ENCODE measurements at regions not wholly inside any gene's neighbourhood (a gene's known extent, or its start where the extent isn't known, plus 50 kb on each side); places are given as distances from the start of the nearest gene placed in this dataset.

DNA sequence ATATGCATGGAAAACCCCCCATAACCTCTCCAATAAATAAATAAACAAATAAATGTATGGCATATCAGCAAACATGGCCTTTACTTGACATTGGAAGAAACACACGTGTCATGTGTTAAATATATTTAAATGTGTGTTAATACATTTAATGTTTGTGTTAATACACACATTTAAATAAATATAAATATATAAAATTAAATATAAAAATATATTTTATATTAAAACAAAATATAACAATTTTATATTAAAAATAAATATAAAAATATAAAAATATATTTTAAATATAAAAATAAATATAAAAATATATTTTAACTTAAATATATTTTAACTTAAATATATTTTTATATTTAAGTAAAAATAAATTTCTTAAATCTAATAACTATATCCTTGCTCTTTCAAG lies 187.6 kb upstream of the CXXC4 start:
- DNase-seq, result no peak

DNA sequence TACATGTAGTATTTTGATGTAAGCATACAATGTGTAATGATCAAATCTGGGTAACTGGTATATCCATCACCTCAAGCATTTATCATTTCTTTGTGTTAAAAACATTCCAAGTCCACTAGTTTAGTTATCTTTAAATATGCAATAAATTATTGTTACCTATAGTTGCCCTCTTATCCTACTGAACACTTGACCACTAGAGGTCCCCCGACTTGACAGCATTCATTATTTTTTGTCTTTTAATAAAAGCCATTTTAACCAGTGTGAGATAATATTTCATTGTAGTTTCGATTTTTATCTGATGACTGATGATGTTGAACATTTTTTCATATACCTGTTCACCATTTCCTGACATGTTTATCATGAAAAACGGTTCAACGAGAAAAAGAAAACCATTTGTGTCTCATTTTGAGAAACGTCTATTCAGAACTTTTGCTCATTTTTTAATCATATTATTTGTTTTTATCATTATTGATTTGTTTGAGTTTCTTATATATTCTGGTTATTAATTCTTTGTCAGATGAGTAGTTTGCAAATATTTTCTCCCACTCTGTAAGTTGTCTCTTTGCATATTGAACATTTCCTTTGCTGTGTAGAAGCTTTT lies 199.0 kb upstream of the CXXC4 start:
- DNase-seq, result no peak

GRCh38 chr4:104716584-104716983 lies 221.9 kb upstream of the CXXC4 start:
- no peak for DNase-seq

- DNase-seq, result no peak
Measured at GRCh38 chr4:104719539-104720230, 225.0 kb upstream of the CXXC4 start.

GRCh38 chr4:104722467-104722866 lies 227.8 kb upstream of the CXXC4 start:
- DNase-seq, result no peak

DNA sequence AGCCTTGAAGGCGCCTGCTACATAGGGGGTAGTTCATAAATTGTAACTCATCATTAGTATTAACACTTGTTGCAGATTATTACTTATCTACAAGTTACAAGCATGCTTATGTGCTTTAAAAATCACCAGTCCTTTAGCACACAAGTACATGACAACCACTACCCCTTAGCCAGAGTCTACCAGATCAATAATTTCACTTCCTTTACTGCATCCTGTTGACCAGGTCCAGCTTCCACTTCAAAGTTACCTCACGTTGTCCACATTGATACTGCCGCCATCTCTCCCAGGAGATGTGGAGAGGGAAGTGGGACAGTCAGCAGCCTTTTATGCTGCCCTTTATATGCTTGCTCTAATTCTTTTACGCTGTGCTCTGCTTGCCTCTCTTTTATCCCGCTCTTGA lies 231.3 kb upstream of the CXXC4 start:
- no peak for DNase-seq

GRCh38 chr4:104727643-104728042 lies 232.9 kb upstream of the CXXC4 start:
- DNase-seq, result no peak

GRCh38 chr4:104728380-104729122 lies 233.9 kb upstream of the CXXC4 start:
- DNase-seq, result no peak

- DNase-seq, result no peak
Measured at GRCh38 chr4:104732766-104733165, 238.1 kb upstream of the CXXC4 start.

- DNase-seq, result no peak
Measured at GRCh38 chr4:104735174-104735573, 240.5 kb upstream of the CXXC4 start.

DNA sequence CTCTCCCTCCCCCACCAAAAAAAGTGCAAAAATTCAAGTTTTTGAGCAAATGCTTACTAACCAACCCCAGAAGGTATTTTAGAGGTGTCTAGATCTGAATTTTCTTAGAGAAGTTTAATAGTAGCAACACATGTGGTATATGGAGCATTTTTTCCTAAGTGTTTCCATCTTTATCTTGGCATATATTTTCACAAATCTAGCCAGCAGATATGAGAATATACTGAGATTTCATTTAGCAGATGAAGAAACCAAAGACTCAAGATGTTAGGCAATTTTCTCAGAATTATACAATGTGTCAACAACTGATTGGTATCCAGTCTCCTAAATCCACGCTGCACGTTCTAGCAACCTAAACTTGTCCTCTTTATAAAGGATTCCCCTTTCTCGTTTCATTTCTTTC lies 245.5 kb upstream of the CXXC4 start:
- no peak for DNase-seq

DNA sequence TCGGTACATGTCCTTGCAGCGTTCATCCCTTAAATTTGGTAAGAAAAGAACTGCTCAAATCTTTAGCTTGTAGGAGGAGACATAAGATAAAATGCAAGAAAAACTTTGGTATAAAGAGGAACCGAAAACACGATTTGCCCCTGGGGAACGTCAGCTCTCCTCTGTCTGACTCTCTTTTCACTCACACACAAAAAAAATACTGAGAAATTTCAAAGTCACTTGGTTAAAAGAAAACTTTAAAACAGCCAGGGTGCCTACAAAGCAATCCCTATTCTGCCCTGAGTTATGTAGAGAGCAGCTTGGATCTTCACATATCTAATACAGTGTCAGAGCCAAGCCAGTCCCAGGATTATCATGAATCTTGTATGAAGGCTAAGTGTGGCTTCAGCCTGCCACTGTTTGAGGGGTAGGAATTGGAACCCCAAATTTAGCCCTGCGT lies 248.5 kb upstream of the CXXC4 start:
- no peak for DNase-seq

- no peak for DNase-seq
Measured at GRCh38 chr4:104747635-104748034, 252.9 kb upstream of the CXXC4 start.

DNA sequence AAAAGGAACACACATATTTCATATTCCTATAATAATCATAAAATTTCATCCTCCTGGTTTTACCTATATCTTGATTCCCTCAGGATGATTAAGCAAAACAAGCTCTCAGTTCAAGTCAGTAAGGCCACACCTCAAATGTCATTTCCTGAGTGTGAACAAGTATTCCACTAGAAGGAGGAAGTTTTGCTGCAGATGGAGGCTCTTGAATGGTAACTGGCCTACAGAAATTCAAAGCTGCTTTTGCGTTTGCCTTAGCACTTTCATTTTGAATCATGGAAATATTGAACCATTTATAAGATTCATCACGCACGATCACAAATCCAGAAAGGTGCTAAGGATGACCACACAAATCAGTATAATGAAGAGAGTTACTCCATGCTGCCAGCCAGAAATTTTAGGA lies 254.4 kb upstream of the CXXC4 start:
- DNase-seq, result no peak

GRCh38 chr4:104750008-104750407 lies 255.3 kb upstream of the CXXC4 start:
- DNase-seq, result no peak

DNA sequence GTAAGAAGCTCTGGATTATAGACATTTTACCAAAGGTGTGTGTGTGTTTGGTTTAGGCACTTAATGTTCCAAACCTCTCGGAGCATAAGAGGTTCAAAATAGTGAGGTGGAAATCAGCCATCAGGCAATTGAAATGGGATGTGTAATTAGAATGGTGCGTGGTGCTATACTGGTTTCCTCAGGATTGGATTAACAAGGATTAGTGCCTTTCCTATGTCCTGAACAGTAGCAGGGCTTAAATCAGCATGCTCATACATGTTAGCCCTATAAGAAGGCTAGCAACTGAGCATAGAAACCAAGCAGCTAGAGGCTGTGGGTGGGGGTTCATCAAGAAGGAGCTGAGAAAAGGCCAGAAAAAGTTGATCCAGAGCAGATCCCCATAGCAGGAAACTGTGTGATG lies 256.8 kb upstream of the CXXC4 start:
- DNase-seq, result no peak

- no peak for DNase-seq
Measured at GRCh38 chr4:104752337-104752736, 257.6 kb upstream of the CXXC4 start.

GRCh38 chr4:104756837-104757236 lies 262.1 kb upstream of the CXXC4 start:
- no peak for DNase-seq

DNA sequence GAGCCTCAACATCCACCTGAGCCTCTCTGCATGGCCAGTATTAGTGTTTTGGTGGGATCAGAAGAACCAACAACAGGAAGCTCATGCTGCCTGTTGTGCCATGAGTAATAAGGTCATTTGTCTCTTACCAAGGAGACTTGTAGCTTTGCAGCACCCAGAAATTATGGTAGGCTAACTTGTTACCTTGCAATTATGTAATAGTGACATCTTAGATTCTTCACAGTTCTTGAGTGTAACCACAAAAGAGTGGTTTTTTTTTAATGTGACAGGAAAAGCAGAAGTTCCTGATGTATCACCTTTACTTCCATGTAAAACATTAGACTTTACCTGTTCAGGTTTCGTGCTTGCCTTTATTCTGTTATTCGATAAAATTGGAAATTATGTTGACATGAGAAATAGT lies 263.9 kb upstream of the CXXC4 start:
- DNase-seq, result no peak

DNA sequence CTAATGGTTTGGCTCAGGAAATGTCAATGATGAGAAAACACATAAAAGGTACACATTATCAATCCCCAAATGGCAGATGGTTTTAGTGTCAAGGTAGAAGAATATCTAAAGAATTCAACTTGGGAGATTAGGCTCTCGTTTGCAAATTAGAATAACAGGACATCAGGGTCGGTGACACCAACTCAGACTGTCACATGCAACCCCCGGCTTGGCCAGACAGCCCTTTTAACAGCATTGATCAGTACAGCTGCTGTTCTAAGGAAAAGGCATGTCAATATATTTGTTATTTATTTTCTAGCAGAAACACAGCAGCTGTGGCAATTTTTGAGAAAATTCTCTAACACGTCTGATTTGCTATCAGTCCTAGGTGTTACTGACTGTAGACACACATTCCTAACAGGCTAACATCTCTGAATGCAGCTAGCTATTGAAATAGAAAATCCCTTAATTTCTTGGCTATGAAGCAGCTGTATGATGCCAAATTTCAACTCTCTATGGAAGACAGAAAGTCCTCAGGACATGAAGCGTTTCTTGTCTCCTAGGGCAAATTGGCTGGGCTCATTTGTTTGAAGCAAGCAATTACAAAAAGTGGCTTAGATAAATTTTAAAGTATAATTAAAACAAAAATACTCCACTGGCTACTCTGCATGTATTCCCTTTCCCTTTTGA lies 269.0 kb upstream of the CXXC4 start:
- DNase-seq, result no peak

DNA sequence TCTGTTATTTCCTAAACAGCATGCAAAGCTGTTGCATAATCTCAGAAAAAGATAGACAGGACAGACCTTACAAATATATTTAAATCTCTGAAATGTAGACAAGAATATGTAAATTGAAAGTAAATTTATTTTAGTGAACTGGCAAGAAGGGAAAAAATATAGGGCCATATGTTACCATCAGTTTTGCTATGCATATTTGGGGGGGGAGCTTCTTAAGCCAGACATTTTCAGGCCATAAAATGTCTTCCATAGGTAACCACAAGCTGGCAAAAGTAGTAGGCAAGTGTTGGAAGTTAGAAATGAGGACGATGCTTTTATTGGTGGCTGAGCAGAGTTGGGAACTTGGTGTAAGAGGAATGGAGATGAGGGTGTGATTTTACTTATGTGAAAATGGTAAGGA lies 272.0 kb upstream of the CXXC4 start:
- no peak for DNase-seq

GRCh38 chr4:104772849-104773248 lies 278.2 kb upstream of the CXXC4 start:
- no peak for DNase-seq

DNA sequence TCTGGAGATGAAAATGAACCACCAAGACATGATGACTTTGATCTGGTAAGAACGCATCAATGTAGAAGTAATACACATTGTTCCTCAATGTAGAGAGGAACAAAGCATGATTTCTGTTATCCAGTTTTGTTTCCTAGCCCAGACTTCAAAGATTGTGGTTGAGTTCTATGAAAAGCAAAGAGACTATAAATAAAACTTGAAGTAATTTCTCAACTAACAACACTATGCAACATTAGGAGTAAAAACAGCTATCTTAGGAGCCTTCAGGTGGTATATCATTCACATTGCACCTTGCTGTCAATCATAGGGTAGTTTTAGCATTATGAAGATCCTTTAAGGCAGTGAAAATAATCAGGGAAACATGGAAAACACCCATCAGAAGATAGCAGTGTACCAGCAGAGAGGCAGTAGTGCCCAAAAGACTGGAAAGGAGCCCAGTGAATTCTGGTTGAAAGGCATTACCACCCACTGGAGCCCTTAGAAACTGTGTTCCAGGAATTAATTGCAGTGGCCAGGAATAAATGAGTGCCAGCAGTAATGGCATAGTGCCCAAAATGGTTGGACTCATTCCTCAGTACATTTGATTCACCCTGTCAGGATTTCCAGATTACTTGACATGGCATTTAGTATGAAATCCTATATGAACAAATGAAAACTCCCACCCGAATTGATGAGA lies 300.7 kb upstream of the CXXC4 start:
- no peak for DNase-seq

Measured in SIG-M5 (cell line).